Activated CD4-positive, alpha-beta T cell treated with anti-CD3 and anti-CD28 coated beads, Interleukin-2, amount 50 U/mL, for 16 hours (primary cell): ENCODE measurements at regions not wholly inside any gene's neighbourhood (a gene's known extent, or its start where the extent isn't known, plus 50 kb on each side); places are given as distances from the start of the nearest gene placed in this dataset.
A peak's percentile ranks its signal among the peaks of the same experiment; 100 is the strongest.
"Not testable (repeated sequence)": the region's sequence is repeated elsewhere in the genome, so short reads cannot be mapped to it uniquely, and the experiment has no call there.

Experiments
- DNase-seq: peaks from one replicate; pipeline ENCODE4 v3.0.0-alpha.2; 2020

- no peak for DNase-seq
These were observed 94.6 kb upstream of the SCAF11 start for GRCh38 chr12:46084666-46085631.

- DNase-seq = no peak
These were observed 92.3 kb upstream of the SCAF11 start for GRCh38 chr12:46082490-46083200.

GRCh38 chr12:46073321-46073720, 82.9 kb upstream of the SCAF11 start:
- DNase-seq = no peak

- peak; percentile 72 for DNase-seq
These were observed 81.6 kb upstream of the SCAF11 start for GRCh38 chr12:46071769-46072624.

- DNase-seq = no peak
These were observed 81.0 kb upstream of the SCAF11 start for GRCh38 chr12:46071335-46071734.

- no peak for DNase-seq
These were observed 76.7 kb upstream of the SCAF11 start for GRCh38 chr12:46067094-46067493.

- DNase-seq = no peak
These were observed 75.2 kb upstream of the SCAF11 start for GRCh38 chr12:46065412-46066166.

- DNase-seq = no peak
These were observed 74.2 kb upstream of the SCAF11 start for GRCh38 chr12:46064548-46064947.

GRCh38 chr12:46058697-46059096, 68.3 kb upstream of the SCAF11 start:
- DNase-seq = not testable (repeated sequence)

- no peak for DNase-seq
These were observed 60.4 kb upstream of the SCAF11 start for GRCh38 chr12:46050805-46051204.

GRCh38 chr12:46049665-46050064, 59.3 kb upstream of the SCAF11 start:
- DNase-seq = no peak

- no peak for DNase-seq
These were observed 56.1 kb upstream of the SCAF11 start for GRCh38 chr12:46046436-46046835.

- DNase-seq = no peak
These were observed 53.7 kb upstream of the SCAF11 start for GRCh38 chr12:46043972-46044520.
